PC-3 (cell line): ENCODE measurements at regions not wholly inside any gene's neighbourhood (a gene's known extent, or its start where the extent isn't known, plus 50 kb on each side); places are given as distances from the start of the nearest gene placed in this dataset.

Source experiments
- ATAC-seq: fragments of 200-7000 bp; cut with Tn5 transposase; 2 replicates; pipeline ENCODE4 v1.9.1; 2020; ENCODE audit warnings: mild to moderate bottlenecking, moderate library complexity
- BruUV-seq: library from RNA; stranded (reverse); fragments of 400-500 nt; replicated peaks from 2 replicates; lab custom pipeline; 2021; lab: Mats Ljungman, UMichigan
- CTCF ChIA-PET: fragments of 300-600 bp; sonication (Branson Sonifier 250); formaldehyde crosslinking; loops from one replicate; lab custom pipeline; 2022; ENCODE audit warnings: antibody characterized with exemption; lab: Charles Lee
- POLR2A ChIA-PET: fragments of 300-600 bp; sonication (Branson Sonifier 250); formaldehyde crosslinking; loops from one replicate; lab custom pipeline; 2022; ENCODE audit warnings: antibody characterized with exemption; ENCODE audit not compliant: unreplicated experiment; lab: Charles Lee
- DNase-seq: peaks from one replicate; pipeline ENCODE4 v3.0.0-alpha.2; 2015
- H2AFZ ChIP-seq: fragments of 300-600 bp; sonication (generic); 2 replicates; pipeline ENCODE4 v1.6.0; 2016; ENCODE audit warnings: antibody characterized with exemption, low read length
- H3F3A ChIP-seq: fragments of 300-600 bp; sonication (generic); one replicate; pipeline ENCODE4 v1.6.0; 2017; ENCODE audit warnings: antibody characterized with exemption, low read length, control low read depth, mild to moderate bottlenecking; ENCODE audit not compliant: unreplicated experiment
- H3K27ac ChIP-seq: fragments of 300-600 bp; sonication (generic); 2 replicates; pipeline ENCODE4 v1.5.1; 2016; ENCODE audit warnings: mild to moderate bottlenecking, low read length
- H3K27me3 ChIP-seq: fragments of 300-600 bp; sonication (generic); 2 replicates; pipeline ENCODE4 v1.6.1; 2016; ENCODE audit warnings: low read length, mixed read lengths
- H3K36me3 ChIP-seq: fragments of 300-600 bp; sonication (generic); 2 replicates; pipeline ENCODE4 v1.6.1; 2016; ENCODE audit warnings: low read depth, mixed run types, low read length, mixed read lengths
- H3K4me1 ChIP-seq: fragments of 300-600 bp; sonication (generic); 2 replicates; pipeline ENCODE4 v1.5.1; 2016; ENCODE audit warnings: low read length; ENCODE audit not compliant: insufficient read depth
- H3K4me2 ChIP-seq: fragments of 300-600 bp; sonication (generic); 2 replicates; pipeline ENCODE4 v1.6.0; 2016; ENCODE audit warnings: low read length
- H3K4me3 ChIP-seq: fragments of 300-600 bp; sonication (generic); 2 replicates; pipeline ENCODE4 v1.5.1; 2016; ENCODE audit warnings: mild to moderate bottlenecking, low read length, mixed read lengths
- H3K79me2 ChIP-seq: fragments of 300-600 bp; sonication (generic); 2 replicates; pipeline ENCODE4 v1.6.1; 2017; ENCODE audit warnings: low read length, mixed read lengths
- H3K9ac ChIP-seq: fragments of 300-600 bp; sonication (generic); 2 replicates; pipeline ENCODE4 v1.6.0; 2016; ENCODE audit warnings: mild to moderate bottlenecking, low read length
- H3K9me2 ChIP-seq: fragments of 300-600 bp; sonication (generic); replicated peaks from 2 replicates; pipeline ENCODE4 v1.6.1; 2016; ENCODE audit warnings: mixed run types, low read length, mixed read lengths
- H3K9me3 ChIP-seq: fragments of 300-600 bp; sonication (generic); 2 replicates; pipeline ENCODE4 v1.6.1; 2016; ENCODE audit warnings: low read length, mixed read lengths
- H4K20me1 ChIP-seq: fragments of 300-600 bp; sonication (generic); 2 replicates; pipeline ENCODE4 v1.6.1; 2016; ENCODE audit warnings: low read length, mixed read lengths
- CTCF ChIP-seq: fragments of 300-600 bp; sonication (generic); conservative IDR thresholded peaks from 2 replicates; pipeline ENCODE4 v1.5.1; 2017; ENCODE audit warnings: antibody characterized with exemption, low read depth, mild to moderate bottlenecking, low read length
- EZH2 ChIP-seq: fragments of 300-600 bp; sonication (generic); IDR thresholded peaks from one replicate; pipeline ENCODE4 v1.6.1; 2017; ENCODE audit warnings: antibody characterized with exemption, mild to moderate bottlenecking, low read length; ENCODE audit not compliant: unreplicated experiment
- EZH2phosphoT487 ChIP-seq: fragments of 300-600 bp; sonication (generic); IDR thresholded peaks from 2 replicates; pipeline ENCODE4 v1.6.1; 2018; ENCODE audit warnings: mild to moderate bottlenecking, antibody characterized with exemption, low read length, borderline replicate concordance
- intact Hi-C: fragments of 100-400 bp; cut with micrococcal nuclease; formaldehyde crosslinking; loops from 2 replicates; pipeline ENCODE4 v1.9.0; 2023

- Histone ChIP-seq H3K9ac (no peak overlapping the region), H3K27ac (no peak overlapping the region), H2AFZ (no peak overlapping the region), H3K27me3 (no peaks in the 10 kb centered on the region), H3K9me2 (no peaks in the 10 kb centered on the region), H3K9me3 (no peaks in the 10 kb centered on the region), H3K4me3 (no peak overlapping the region), H3K36me3 (no peaks in the 10 kb centered on the region), H3K79me2 (no peaks in the 10 kb centered on the region), H3F3A (no peaks in the 10 kb centered on the region), H3K4me1 (no peaks in the 10 kb centered on the region), H3K4me2 (no peak overlapping the region), H4K20me1 (no peaks in the 10 kb centered on the region)
- no TSS peak for BruUV-seq
- ChIA-PET POLR2A (no interaction called here), CTCF (no interaction called here)
- TF ChIP-seq EZH2phosphoT487 (no peak), CTCF (no peak), EZH2 (no peak)
- DNase-seq: no peak
- intact Hi-C loops: no loop called here
- no peak for ATAC-seq
Observed at GRCh38 chr1:168795681-168796080, 66.7 kb upstream of the DPT start.

DNA sequence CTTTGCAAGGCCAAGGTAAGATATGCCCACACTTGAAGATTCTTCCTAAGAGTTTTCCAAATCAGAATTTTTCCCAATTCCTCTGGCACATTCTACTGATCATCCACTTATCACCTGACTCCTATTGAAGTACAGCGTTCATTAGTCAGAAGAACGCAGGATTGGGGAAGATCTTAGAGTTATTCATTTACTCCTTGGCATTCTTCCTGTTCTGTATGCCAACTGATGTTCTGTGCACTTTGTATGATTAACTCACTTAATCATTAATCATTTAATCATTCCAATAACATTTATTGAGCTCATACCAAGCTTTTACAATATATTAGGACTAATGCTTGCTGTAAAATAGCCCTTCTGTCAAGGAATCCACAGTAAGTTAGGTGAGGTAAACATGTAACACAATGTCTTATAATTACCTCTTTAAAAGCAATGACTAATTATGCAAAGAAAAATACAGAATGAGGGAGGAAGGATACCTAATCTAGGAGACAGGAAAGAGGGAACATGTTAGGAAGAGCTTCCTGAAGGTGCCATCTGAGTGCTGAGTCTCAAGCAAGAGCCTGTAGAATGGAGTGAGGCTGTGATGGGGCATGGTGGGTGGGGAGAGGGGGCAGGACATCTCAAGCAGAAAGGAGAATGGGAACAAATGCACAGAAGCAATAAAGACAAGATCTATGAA, 71.1 kb upstream of the DPT start:
- H3K4me2 ChIP-seq: no peak overlapping the region
- intact Hi-C loops: loop anchor here (2.0 kb wide), 1 partner anchor 61 kb away; no protein-coding TSS in a partner anchor
- TF ChIP-seq CTCF: no peak
- TF ChIP-seq EZH2phosphoT487: no peak
- DNase-seq (no peak), ATAC-seq (peak; percentile 66)
- POLR2A ChIA-PET: no interaction called here
- no peaks in the 10 kb centered on the region for H3K9me2 ChIP-seq
- H4K20me1 ChIP-seq: no peaks in the 10 kb centered on the region
- no peaks in the 10 kb centered on the region for H3K36me3 ChIP-seq
- no peak overlapping the region for H2AFZ ChIP-seq
- BruUV-seq: no TSS peak
- H3K4me3 ChIP-seq: no peak overlapping the region
- H3F3A ChIP-seq: no peaks in the 10 kb centered on the region
- no peak overlapping the region for H3K27ac ChIP-seq
- no peaks in the 10 kb centered on the region for H3K79me2 ChIP-seq
- H3K9me3 ChIP-seq: no peaks in the 10 kb centered on the region
- peaks cover 9% of the 10 kb centered on the region; the same call in 1 of the 2 replicates for H3K4me1 ChIP-seq
- no peak overlapping the region for H3K9ac ChIP-seq
- no peaks in the 10 kb centered on the region for H3K27me3 ChIP-seq
- CTCF ChIA-PET: no interaction called here

DNA sequence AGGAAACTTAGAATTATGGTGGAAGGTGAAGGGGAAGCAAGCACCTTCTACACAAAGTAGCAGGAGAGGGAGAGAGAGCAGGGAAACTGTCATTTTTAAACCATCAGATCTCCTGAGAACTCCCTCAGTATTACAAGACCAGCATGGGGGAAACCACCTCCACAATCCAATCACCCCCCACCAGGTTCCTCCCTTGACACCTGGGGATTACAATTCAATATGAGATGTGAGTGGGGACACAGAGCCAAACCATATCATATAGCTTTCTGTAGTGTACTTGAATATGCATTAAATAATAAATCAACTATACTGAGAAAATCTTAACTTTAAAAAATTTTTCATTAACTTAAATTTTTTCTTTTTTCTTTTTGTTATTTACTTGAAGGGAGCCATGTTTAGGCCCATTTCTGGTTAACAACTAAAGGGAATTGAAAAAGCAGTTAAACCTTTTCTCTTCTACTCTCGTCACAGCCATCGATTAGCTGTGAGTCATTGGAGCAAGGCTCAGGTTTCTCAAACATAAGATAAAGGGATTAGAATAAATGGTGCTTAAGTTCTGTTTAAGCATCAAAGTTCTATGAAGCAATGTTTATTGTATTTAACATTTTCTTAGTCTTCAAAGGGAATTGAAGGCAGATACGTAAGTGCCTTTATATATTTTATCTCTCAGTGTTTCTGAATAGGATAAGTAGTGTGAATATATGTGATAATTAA, 72.2 kb upstream of the DPT start:
- DNase-seq (peak; percentile 66), ATAC-seq (peak; percentile 81)
- Histone ChIP-seq H3K9ac (no peak overlapping the region), H3K27ac (no peak overlapping the region), H4K20me1 (no peaks in the 10 kb centered on the region), H2AFZ (no peak overlapping the region), H3K9me2 (no peaks in the 10 kb centered on the region), H3F3A (no peaks in the 10 kb centered on the region), H3K27me3 (no peaks in the 10 kb centered on the region), H3K36me3 (no peaks in the 10 kb centered on the region), H3K79me2 (no peaks in the 10 kb centered on the region), H3K4me2 (no peak overlapping the region), H3K9me3 (no peaks in the 10 kb centered on the region), H3K4me1 (peaks cover 9% of the 10 kb centered on the region; the same call in 1 of the 2 replicates), H3K4me3 (no peak overlapping the region)
- no peak for TF ChIP-seq EZH2
- ChIA-PET CTCF (no interaction called here), POLR2A (interaction anchor here (0.6 kb wide), 1 partner anchor 106 kb away, joined by 3 read pairs; no protein-coding TSS in a partner anchor)
- no TSS peak for BruUV-seq
- intact Hi-C loops: loop anchor here (2.0 kb wide), 1 partner anchor 60 kb away; no protein-coding TSS in a partner anchor
